HEK293T (cell line): ENCODE measurements at regions not wholly inside any gene's neighbourhood (a gene's known extent, or its start where the extent isn't known, plus 50 kb on each side); places are given as distances from the start of the nearest gene placed in this dataset.

Experiments used
- ARNT ChIP-seq: fragments of 450-650 bp; IDR thresholded peaks from 2 replicates; pipeline ENCODE4 v1.6.1; 2017; ENCODE audit warnings: mild to moderate bottlenecking
- BHLHE40 ChIP-seq: fragments of 450-650 bp; IDR thresholded peaks from 2 replicates; pipeline ENCODE4 v1.6.1; 2016; ENCODE audit warnings: mild to moderate bottlenecking, moderate library complexity, borderline replicate concordance
- CTBP1 ChIP-seq: fragments of 450-650 bp; IDR thresholded peaks from 2 replicates; pipeline ENCODE4 v1.6.1; 2016; ENCODE audit warnings: borderline replicate concordance
- ELF4 ChIP-seq: fragments of 450-650 bp; IDR thresholded peaks from 2 replicates; pipeline ENCODE4 v1.6.1; 2017; ENCODE audit warnings: antibody characterized with exemption
- FOXM1 ChIP-seq: fragments of 450-650 bp; IDR thresholded peaks from 2 replicates; pipeline ENCODE4 v1.6.1; 2017; ENCODE audit warnings: mild to moderate bottlenecking, borderline replicate concordance
- NFRKB ChIP-seq: fragments of 450-650 bp; IDR thresholded peaks from 2 replicates; pipeline ENCODE4 v1.6.1; 2016; ENCODE audit warnings: mild to moderate bottlenecking, moderate library complexity
- PKNOX1 ChIP-seq: fragments of 450-650 bp; IDR thresholded peaks from 2 replicates; pipeline ENCODE4 v1.6.1; 2016
- SP1 ChIP-seq: fragments of 450-650 bp; IDR thresholded peaks from 2 replicates; pipeline ENCODE4 v1.6.1; 2017
- SUZ12 ChIP-seq: fragments of 450-650 bp; IDR thresholded peaks from 2 replicates; pipeline ENCODE4 v1.6.1; 2016; ENCODE audit warnings: mild to moderate bottlenecking
- TARDBP ChIP-seq: fragments of 450-650 bp; IDR thresholded peaks from 2 replicates; pipeline ENCODE4 v1.6.1; 2016
- ZNF384 ChIP-seq: fragments of 450-650 bp; IDR thresholded peaks from 2 replicates; pipeline ENCODE4 v1.6.1; 2016

GRCh38 chr5:173778784-173779304 is 109.3 kb upstream of the CPEB4 start:
- TF ChIP-seq FOXM1 (no peak), TARDBP (no peak), SP1 (no peak), ZNF384 (no peak), PKNOX1 (no peak), ELF4 (no peak), ARNT (no peak), BHLHE40 (no peak), CTBP1 (no peak), SUZ12 (no peak), NFRKB (no peak)
